Transverse colon (tissue), 4 donors: ENCODE measurements at regions not wholly inside any gene's neighbourhood (a gene's known extent, or its start where the extent isn't known, plus 50 kb on each side); places are given as distances from the start of the nearest gene placed in this dataset.

Experiments
- DNase-seq: peaks from one replicate; pipeline ENCODE4 v3.0.0-alpha.2; 2019
- H3K27ac ChIP-seq, 4 donors: fragments of 200-600 bp; sonication (generic); 2 replicates each; pipeline ENCODE4 v1.5.1; 2016 to 2018; ENCODE audit warnings: inconsistent platforms in 4 of 4
- H3K27me3 ChIP-seq: fragments of 200-600 bp; sonication (generic); 2 replicates; pipeline ENCODE4 v1.5.1; 2017; ENCODE audit warnings: inconsistent platforms
- H3K36me3 ChIP-seq, 4 donors: fragments of 200-600 bp; sonication (generic); 2 replicates each; pipeline ENCODE4 v1.5.1; 2017 to 2019; ENCODE audit warnings: inconsistent platforms in 4 of 4
- H3K4me1 ChIP-seq, 4 donors: fragments of 200-600 bp; sonication (generic); 2 replicates each; pipeline ENCODE4 v1.5.1; 2017 to 2020; ENCODE audit warnings: inconsistent platforms in 4 of 4
- H3K4me3 ChIP-seq, 4 donors: fragments of 200-600 bp; sonication (generic); 1 replicate in 1 of 4; 2 replicates in 3 of 4; pipeline versions ENCODE4 v1.5.1 to v1.6.1; 2017 to 2019; ENCODE audit warnings: inconsistent platforms in 4 of 4
- H3K9me3 ChIP-seq, 2 donors: fragments of 200-600 bp; sonication (generic); 2 replicates each; pipeline ENCODE4 v1.5.1; 2017 to 2019; ENCODE audit warnings: inconsistent platforms in 2 of 2
- CTCF ChIP-seq, 5 experiments: fragments of 200-600 bp in 3 of 5; fragments of 450-650 bp in 2 of 5; sonication (generic) in 3 of 5; IDR thresholded peaks; 1 replicate in 2 of 5; 2 replicates in 3 of 5; pipeline ENCODE4 v1.5.1; 2016 to 2017; ENCODE audit warnings: antibody characterized with exemption in 5 of 5, inconsistent platforms in 3 of 5, mild to moderate bottlenecking in 2 of 5, moderate library complexity in 1 of 5
- EP300 ChIP-seq: sonication (generic); formaldehyde crosslinking; IDR thresholded peaks from one replicate; pipeline ENCODE4 v1.6.1; 2017; ENCODE audit warnings: antibody characterized with exemption, low read depth
- POLR2A ChIP-seq: fragments of 450-650 bp; IDR thresholded peaks from one replicate; pipeline ENCODE4 v1.6.1; 2016; ENCODE audit warnings: antibody characterized with exemption, mild to moderate bottlenecking, moderate library complexity
- POLR2AphosphoS5 ChIP-seq, 3 donors: sonication (generic); formaldehyde crosslinking; IDR thresholded peaks; one replicate each; pipeline ENCODE4 v1.6.1; 2016; ENCODE audit warnings: antibody characterized with exemption in 3 of 3
- WGBS, 2 donors: methylation state at CpG; one replicate each; pipeline ENCODE4 v1.1.5; 2018; ENCODE audit warnings: low coverage in 1 of 2; 5-methylcytosine and 5-hydroxymethylcytosine counted together
- in situ Hi-C, 4 donors: fragments of 200-750 bp; cut with MboI; loops; one replicate each; pipeline versions ENCODE4 v1.15.0 to v1.15.1; 2017; ENCODE audit warnings: low sequenced_read_pairs in 3 of 4, low pct_ligation_motif_present in 1 of 4, low pct_unique_long_range_greater_than_20kb in 1 of 4
- intact Hi-C: fragments of 100-400 bp; cut with DNase I; formaldehyde crosslinking; loops from one replicate; pipeline ENCODE4 v1.15.1; 2023; ENCODE audit warnings: low total_unique reads

- H3K27me3 ChIP-seq = no peaks in the 10 kb centered on the region
- H3K36me3 ChIP-seq = no peaks in the 10 kb centered on the region
- H3K27ac ChIP-seq = no peak overlapping the region
- H3K9me3 ChIP-seq = no peaks in the 10 kb centered on the region
- DNase-seq = no peak
- 89 to 100% methylated on average over 2 to 3 of the region's 3 CpGs for WGBS, 2 donors
- no peaks in the 10 kb centered on the region for H3K4me1 ChIP-seq
- intact Hi-C loops (no loop called here), in situ Hi-C loops (no loop called here)
- TF ChIP-seq POLR2A (no peak), POLR2AphosphoS5 (IDR thresholded peaks at IDR 0.05) (no peak), CTCF (IDR thresholded peaks at IDR 0.05) (no peak), EP300 (no peak)
- no peak overlapping the region for H3K4me3 ChIP-seq
Measured at GRCh38 chr3:151579571-151580270, 118.9 kb upstream of the IGSF10 start.

- intact Hi-C loops (no loop called here), in situ Hi-C loops (no loop called here)
- Histone ChIP-seq H3K4me1 (no peaks in the 10 kb centered on the region), H3K27ac (no peak overlapping the region), H3K9me3 (no peaks in the 10 kb centered on the region), H3K27me3 (no peaks in the 10 kb centered on the region), H3K36me3 (no peaks in the 10 kb centered on the region), H3K4me3 (no peak overlapping the region)
- 96 to 100% methylated on average over 1 of the region's 1 CpG for WGBS, 2 donors
- DNase-seq = no peak
- no peak for TF ChIP-seq EP300
- TF ChIP-seq POLR2A = no peak
- no peak for TF ChIP-seq CTCF (IDR thresholded peaks at IDR 0.05)
- no peak for TF ChIP-seq POLR2AphosphoS5 (IDR thresholded peaks at IDR 0.05)
Measured at GRCh38 chr3:151578495-151578894, 117.6 kb upstream of the IGSF10 start.

GRCh38 chr3:151576511-151577137 is 115.8 kb upstream of the IGSF10 start:
- TF ChIP-seq CTCF (IDR thresholded peaks at IDR 0.05) = no peak
- no peak for TF ChIP-seq EP300
- no peak for TF ChIP-seq POLR2AphosphoS5 (IDR thresholded peaks at IDR 0.05)
- TF ChIP-seq POLR2A = no peak
- DNase-seq = no peak
- H3K27me3 ChIP-seq = no peaks in the 10 kb centered on the region
- no peaks in the 10 kb centered on the region for H3K4me1 ChIP-seq
- no peak overlapping the region for H3K4me3 ChIP-seq
- 77 to 88% methylated on average over 7 of the region's 7 CpGs for WGBS, 2 donors
- H3K36me3 ChIP-seq = no peaks in the 10 kb centered on the region
- intact Hi-C loops (no loop called here), in situ Hi-C loops (no loop called here)
- no peak overlapping the region for H3K27ac ChIP-seq
- H3K9me3 ChIP-seq = no peaks in the 10 kb centered on the region

- intact Hi-C loops = no loop called here
- no peak for TF ChIP-seq EP300
- TF ChIP-seq POLR2A = no peak
- no peak for TF ChIP-seq CTCF (IDR thresholded peaks at IDR 0.05)
- TF ChIP-seq POLR2AphosphoS5 (IDR thresholded peaks at IDR 0.05) = no peak
Measured at GRCh38 chr3:151568184-151568583, 107.3 kb upstream of the IGSF10 start.

More at GRCh38 chr3:151568184-151568583, 107.3 kb upstream of the IGSF10 start:
- in situ Hi-C loops = no loop called here
- Histone ChIP-seq H3K4me1 (no peaks in the 10 kb centered on the region), H3K36me3 (no peaks in the 10 kb centered on the region), H3K27me3 (no peaks in the 10 kb centered on the region), H3K27ac (no peak overlapping the region), H3K4me3 (no peak overlapping the region), H3K9me3 (no peaks in the 10 kb centered on the region)
- WGBS, 2 donors = 52 to 60% methylated on average over 4 of the region's 4 CpGs
- DNase-seq = no peak
